GM13976 (cell line): ENCODE measurements at regions not wholly inside any gene's neighbourhood (a gene's known extent, or its start where the extent isn't known, plus 50 kb on each side); places are given as distances from the start of the nearest gene placed in this dataset.

Source experiments
- DNase-seq: peaks from one replicate; pipeline ENCODE4 v3.0.0; 2012; ENCODE audit warnings: low spot score
- CTCF ChIP-seq: IDR thresholded peaks from 2 replicates; pipeline ENCODE4 v1.5.1; 2012; ENCODE audit warnings: borderline replicate concordance, mild to moderate bottlenecking; ENCODE audit not compliant: insufficient read depth; ENCODE audit errors: extremely low read depth, missing control alignments, control extremely low read depth
- in situ Hi-C: fragments of 300-500 bp; cut with MboI; formaldehyde crosslinking; loops from one replicate; pipeline ENCODE4 v1.12.0; 2022; ENCODE audit warnings: low sequenced_read_pairs, mixed read lengths, inconsistent platforms; ENCODE audit not compliant: unreplicated experiment

DNA sequence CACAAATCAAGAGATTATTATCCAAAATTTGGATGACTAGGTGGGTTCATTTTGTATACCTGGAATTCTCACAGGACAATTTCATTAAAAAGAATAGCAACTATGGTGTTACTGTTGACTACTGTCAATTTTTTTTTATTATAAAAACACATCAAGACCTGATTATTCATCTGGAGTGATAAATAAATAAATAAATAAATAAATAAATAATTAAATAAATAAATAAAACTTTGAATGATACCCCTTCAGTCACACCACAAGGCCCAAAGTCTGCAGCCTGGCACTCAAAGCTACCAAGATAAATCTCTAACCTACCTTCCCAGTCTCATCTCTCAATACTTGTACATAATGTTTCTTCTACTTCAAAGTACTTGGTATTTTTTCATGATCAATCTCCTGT lies 294.0 kb upstream of the KLHL29 start:
- TF ChIP-seq CTCF = no peak
- in situ Hi-C loops = no loop called here
- DNase-seq = no peak

DNA sequence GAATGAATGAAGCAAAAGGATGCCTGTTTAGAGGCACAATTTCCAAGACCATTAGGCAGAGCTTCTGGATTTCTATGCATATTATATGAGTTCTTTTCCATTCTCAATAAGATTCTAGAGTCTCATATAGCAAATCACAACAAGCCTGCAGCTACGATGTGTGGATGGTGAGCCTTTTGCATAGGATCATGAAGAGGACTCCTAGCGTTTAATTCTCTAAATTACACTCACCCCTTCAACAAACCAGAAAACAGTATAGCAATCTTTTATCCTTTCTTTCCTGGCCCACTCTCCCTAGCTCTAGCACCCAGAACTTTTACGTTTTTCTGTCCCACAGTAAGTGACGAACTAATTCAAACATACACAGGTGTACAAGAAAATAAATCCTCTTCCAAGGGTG lies 293.1 kb upstream of the KLHL29 start:
- in situ Hi-C loops = no loop called here
- no peak for TF ChIP-seq CTCF

GRCh38 chr2:23092831-23093230 lies 292.1 kb upstream of the KLHL29 start:
- DNase-seq = peak; percentile 12
- in situ Hi-C loops = no loop called here
- no peak for TF ChIP-seq CTCF

More for the DNA sequence above, 293.1 kb upstream of the KLHL29 start:
- no peak for DNase-seq

DNA sequence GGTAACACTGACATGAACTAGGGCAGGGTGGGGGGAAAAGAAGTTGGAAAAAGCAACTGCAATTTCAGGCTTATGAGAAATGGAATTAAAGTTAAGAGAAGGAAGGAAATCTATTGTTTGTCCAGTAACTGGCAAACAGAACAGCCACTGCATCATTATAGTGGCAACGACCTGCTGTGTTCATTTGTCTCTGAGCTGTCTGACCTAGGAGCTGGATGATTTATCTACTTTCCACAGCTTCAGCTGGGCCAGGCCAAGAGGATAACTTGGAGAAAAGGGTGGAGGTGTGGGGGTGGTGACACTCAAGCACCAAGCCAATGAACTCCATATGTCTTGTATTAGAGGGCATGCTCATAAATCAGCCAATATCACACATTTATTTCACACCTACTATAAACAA lies 291.5 kb upstream of the KLHL29 start:
- TF ChIP-seq CTCF = no peak
- DNase-seq = no peak
- in situ Hi-C loops = no loop called here

GRCh38 chr2:23096906-23097602 lies 287.9 kb upstream of the KLHL29 start:
- TF ChIP-seq CTCF = no peak
- no peak for DNase-seq

DNA sequence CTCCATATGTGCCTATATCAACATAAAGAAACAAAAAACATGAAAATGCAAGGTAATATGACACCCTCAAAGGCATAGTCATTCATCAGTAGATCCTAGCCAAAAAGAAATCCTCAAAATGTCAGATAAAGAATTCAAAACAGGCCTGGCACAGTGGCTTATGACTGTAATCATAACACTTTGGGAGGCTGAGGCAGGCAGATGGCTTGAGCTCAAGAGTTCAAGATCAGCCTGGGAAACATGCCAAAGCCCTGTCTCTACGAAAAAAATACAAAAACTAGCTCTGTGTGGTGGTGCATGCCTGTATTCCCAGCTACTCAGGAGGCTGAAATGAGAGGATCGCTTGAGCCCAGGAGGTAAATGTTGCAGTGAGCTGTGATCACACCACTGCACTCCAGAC lies 284.6 kb upstream of the KLHL29 start:
- no peak for DNase-seq
- no peak for TF ChIP-seq CTCF
- in situ Hi-C loops = no loop called here

More at GRCh38 chr2:23096906-23097602, 287.9 kb upstream of the KLHL29 start:
- in situ Hi-C loops = no loop called here

- no peak for TF ChIP-seq CTCF
- no peak for DNase-seq
- in situ Hi-C loops = no loop called here
These were observed 278.7 kb upstream of the KLHL29 start for GRCh38 chr2:23106242-23106785.
